ENCODE measurements at regions not wholly inside any gene's neighbourhood (a gene's known extent, or its start where the extent isn't known, plus 50 kb on each side); places are given as distances from the start of the nearest gene placed in this dataset.
"Not testable (repeated sequence)": the region's sequence is repeated elsewhere in the genome, so short reads cannot be mapped to it uniquely, and the experiment has no call there.

- no peak overlapping the region for H3K4me3 ChIP-seq (ENCODE audit: low read length, poor library complexity, severe bottlenecking)
- H2AFZ ChIP-seq (ENCODE audit: low read length) = no peak overlapping the region
- H4K20me1 ChIP-seq (ENCODE audit: insufficient read depth, low read length, poor library complexity, severe bottlenecking) = no peaks in the 10 kb centered on the region
- no peaks in the 10 kb centered on the region for H3K9me2 ChIP-seq (replicated peaks; ENCODE audit: low read depth, low read length)
- no peaks in the 10 kb centered on the region for H3K79me2 ChIP-seq (ENCODE audit: insufficient read depth, low read length)
- no peaks in the 10 kb centered on the region for H3K27me3 ChIP-seq (ENCODE audit: insufficient read depth, low read length, poor library complexity, severe bottlenecking)
- H3F3A ChIP-seq (ENCODE audit: low read depth) = no peaks in the 10 kb centered on the region
- no peak overlapping the region for H3K9ac ChIP-seq (ENCODE audit: low read depth, low read length, poor library complexity, severe bottlenecking)
- no peaks in the 10 kb centered on the region for H3K9me3 ChIP-seq (ENCODE audit: insufficient read depth, low read depth, low read length)
- TF ChIP-seq CTCF (conservative IDR thresholded peaks at IDR 0.05; ENCODE audit: low read length) (no peak), EZH2phosphoT487 (IDR thresholded peaks at IDR 0.05; ENCODE audit: borderline replicate concordance) (no peak)
- no peaks in the 10 kb centered on the region for H3K36me3 ChIP-seq (ENCODE audit: insufficient read depth, low read length)
- H3K4me1 ChIP-seq (ENCODE audit: insufficient read depth, low read length, poor library complexity, severe bottlenecking) = no peaks in the 10 kb centered on the region
- H3K4me2 ChIP-seq (ENCODE audit: low read depth, low read length, poor library complexity, severe bottlenecking) = no peak overlapping the region
Measured at GRCh38 chr4:122083989-122084388, 68.1 kb upstream of the BLTP1 start.

- H3F3A ChIP-seq (ENCODE audit: low read depth) = no peaks in the 10 kb centered on the region
- no peaks in the 10 kb centered on the region for H3K36me3 ChIP-seq (ENCODE audit: insufficient read depth, low read length)
- H3K4me1 ChIP-seq (ENCODE audit: insufficient read depth, low read length, poor library complexity, severe bottlenecking) = no peaks in the 10 kb centered on the region
- H3K79me2 ChIP-seq (ENCODE audit: insufficient read depth, low read length) = no peaks in the 10 kb centered on the region
- H2AFZ ChIP-seq (ENCODE audit: low read length) = no peak overlapping the region
- no peak overlapping the region for H3K4me2 ChIP-seq (ENCODE audit: low read depth, low read length, poor library complexity, severe bottlenecking)
- no peak overlapping the region for H3K4me3 ChIP-seq (ENCODE audit: low read length, poor library complexity, severe bottlenecking)
- no peaks in the 10 kb centered on the region for H3K9me2 ChIP-seq (replicated peaks; ENCODE audit: low read depth, low read length)
- no peaks in the 10 kb centered on the region for H4K20me1 ChIP-seq (ENCODE audit: insufficient read depth, low read length, poor library complexity, severe bottlenecking)
- H3K27me3 ChIP-seq (ENCODE audit: insufficient read depth, low read length, poor library complexity, severe bottlenecking) = no peaks in the 10 kb centered on the region
- TF ChIP-seq EZH2phosphoT487 (IDR thresholded peaks at IDR 0.05; ENCODE audit: borderline replicate concordance) = no peak
- no peak for TF ChIP-seq CTCF (conservative IDR thresholded peaks at IDR 0.05; ENCODE audit: low read length)
- no peak overlapping the region for H3K9ac ChIP-seq (ENCODE audit: low read depth, low read length, poor library complexity, severe bottlenecking)
- H3K9me3 ChIP-seq (ENCODE audit: insufficient read depth, low read depth, low read length) = no peaks in the 10 kb centered on the region
Measured at GRCh38 chr4:122083351-122083750, 68.8 kb upstream of the BLTP1 start.

- no peak for TF ChIP-seq CTCF (conservative IDR thresholded peaks at IDR 0.05; ENCODE audit: low read length)
- TF ChIP-seq EZH2phosphoT487 (IDR thresholded peaks at IDR 0.05; ENCODE audit: borderline replicate concordance) = no peak
- Histone ChIP-seq H3K36me3 (ENCODE audit: insufficient read depth, low read length) (no peaks in the 10 kb centered on the region), H3K9me2 (replicated peaks; ENCODE audit: low read depth, low read length) (no peaks in the 10 kb centered on the region), H3K9me3 (ENCODE audit: insufficient read depth, low read depth, low read length) (no peaks in the 10 kb centered on the region), H3K27me3 (ENCODE audit: insufficient read depth, low read length, poor library complexity, severe bottlenecking) (no peaks in the 10 kb centered on the region), H3K4me3 (ENCODE audit: low read length, poor library complexity, severe bottlenecking) (no peak overlapping the region), H3K9ac (ENCODE audit: low read depth, low read length, poor library complexity, severe bottlenecking) (no peak overlapping the region), H3K4me2 (ENCODE audit: low read depth, low read length, poor library complexity, severe bottlenecking) (no peak overlapping the region), H3K4me1 (ENCODE audit: insufficient read depth, low read length, poor library complexity, severe bottlenecking) (no peaks in the 10 kb centered on the region), H3K79me2 (ENCODE audit: insufficient read depth, low read length) (no peaks in the 10 kb centered on the region), H4K20me1 (ENCODE audit: insufficient read depth, low read length, poor library complexity, severe bottlenecking) (no peaks in the 10 kb centered on the region), H2AFZ (ENCODE audit: low read length) (no peak overlapping the region), H3F3A (ENCODE audit: low read depth) (no peaks in the 10 kb centered on the region)
Measured at GRCh38 chr4:122082661-122083060, 69.5 kb upstream of the BLTP1 start.

GRCh38 chr4:122077653-122078052 lies 74.5 kb upstream of the BLTP1 start:
- H3F3A ChIP-seq (ENCODE audit: low read depth); H3K79me2 ChIP-seq (ENCODE audit: insufficient read depth, low read length); H2AFZ ChIP-seq (ENCODE audit: low read length); H3K4me2 ChIP-seq (ENCODE audit: low read depth, low read length, poor library complexity, severe bottlenecking); H3K9me2 ChIP-seq (replicated peaks; ENCODE audit: low read depth, low read length); H3K9me3 ChIP-seq (ENCODE audit: insufficient read depth, low read depth, low read length); H3K4me1 ChIP-seq (ENCODE audit: insufficient read depth, low read length, poor library complexity, severe bottlenecking); H3K36me3 ChIP-seq (ENCODE audit: insufficient read depth, low read length); H3K9ac ChIP-seq (ENCODE audit: low read depth, low read length, poor library complexity, severe bottlenecking); H3K27me3 ChIP-seq (ENCODE audit: insufficient read depth, low read length, poor library complexity, severe bottlenecking); H3K4me3 ChIP-seq (ENCODE audit: low read length, poor library complexity, severe bottlenecking); H4K20me1 ChIP-seq (ENCODE audit: insufficient read depth, low read length, poor library complexity, severe bottlenecking): not testable (repeated sequence)

GRCh38 chr4:122076835-122077234 lies 75.3 kb upstream of the BLTP1 start:
- not testable (repeated sequence) for H2AFZ ChIP-seq (ENCODE audit: low read length); H3K9me3 ChIP-seq (ENCODE audit: insufficient read depth, low read depth, low read length); H3K4me2 ChIP-seq (ENCODE audit: low read depth, low read length, poor library complexity, severe bottlenecking); H3F3A ChIP-seq (ENCODE audit: low read depth); H3K79me2 ChIP-seq (ENCODE audit: insufficient read depth, low read length); H3K9me2 ChIP-seq (replicated peaks; ENCODE audit: low read depth, low read length); H3K4me1 ChIP-seq (ENCODE audit: insufficient read depth, low read length, poor library complexity, severe bottlenecking); H3K9ac ChIP-seq (ENCODE audit: low read depth, low read length, poor library complexity, severe bottlenecking); H3K36me3 ChIP-seq (ENCODE audit: insufficient read depth, low read length); H4K20me1 ChIP-seq (ENCODE audit: insufficient read depth, low read length, poor library complexity, severe bottlenecking); H3K27me3 ChIP-seq (ENCODE audit: insufficient read depth, low read length, poor library complexity, severe bottlenecking); H3K4me3 ChIP-seq (ENCODE audit: low read length, poor library complexity, severe bottlenecking)

All from Loucy (cell line).